ENCODE measurements at regions not wholly inside any gene's neighbourhood (a gene's known extent, or its start where the extent isn't known, plus 50 kb on each side); places are given as distances from the start of the nearest gene placed in this dataset.
"Not testable (repeated sequence)": the region's sequence is repeated elsewhere in the genome, so short reads cannot be mapped to it uniquely, and the experiment has no call there.

GRCh38 chr5:161009817-161010216, 157.8 kb upstream of the ATP10B start:
- no peak for TF ChIP-seq CTCF (IDR thresholded peaks at IDR 0.05; ENCODE audit: extremely low read depth, insufficient read depth, missing control alignments)
- in situ Hi-C loops (cut with MboI; ENCODE audit: low pct_unique_long_range_greater_than_20kb, low sequenced_read_pairs, unreplicated experiment), result no loop called here
- no peak for DNase-seq (ENCODE audit: low spot score)

- in situ Hi-C loops (cut with MboI; ENCODE audit: low pct_unique_long_range_greater_than_20kb, low sequenced_read_pairs, unreplicated experiment), result no loop called here
- TF ChIP-seq CTCF (IDR thresholded peaks at IDR 0.05; ENCODE audit: extremely low read depth, insufficient read depth, missing control alignments), result no peak
- DNase-seq (ENCODE audit: low spot score), result no peak
Observed at GRCh38 chr5:161009194-161009593, 157.2 kb upstream of the ATP10B start.

- no peak for TF ChIP-seq CTCF (IDR thresholded peaks at IDR 0.05; ENCODE audit: extremely low read depth, insufficient read depth, missing control alignments)
- in situ Hi-C loops (cut with MboI; ENCODE audit: low pct_unique_long_range_greater_than_20kb, low sequenced_read_pairs, unreplicated experiment), result no loop called here
- DNase-seq (ENCODE audit: low spot score), result no peak
Observed at GRCh38 chr5:161007879-161008278, 155.9 kb upstream of the ATP10B start.

GRCh38 chr5:161002571-161003074, 150.6 kb upstream of the ATP10B start:
- in situ Hi-C loops (cut with MboI; ENCODE audit: low pct_unique_long_range_greater_than_20kb, low sequenced_read_pairs, unreplicated experiment), result no loop called here
- no peak for TF ChIP-seq CTCF (IDR thresholded peaks at IDR 0.05; ENCODE audit: extremely low read depth, insufficient read depth, missing control alignments)
- DNase-seq (ENCODE audit: low spot score), result no peak

GRCh38 chr5:161001604-161002003, 149.6 kb upstream of the ATP10B start:
- in situ Hi-C loops (cut with MboI; ENCODE audit: low pct_unique_long_range_greater_than_20kb, low sequenced_read_pairs, unreplicated experiment), result no loop called here
- no peak for DNase-seq (ENCODE audit: low spot score)
- no peak for TF ChIP-seq CTCF (IDR thresholded peaks at IDR 0.05; ENCODE audit: extremely low read depth, insufficient read depth, missing control alignments)

GRCh38 chr5:161001142-161001541, 149.1 kb upstream of the ATP10B start:
- in situ Hi-C loops (cut with MboI; ENCODE audit: low pct_unique_long_range_greater_than_20kb, low sequenced_read_pairs, unreplicated experiment); DNase-seq (ENCODE audit: low spot score): not testable (repeated sequence)

- no peak for TF ChIP-seq CTCF (IDR thresholded peaks at IDR 0.05; ENCODE audit: extremely low read depth, insufficient read depth, missing control alignments)
- no peak for DNase-seq (ENCODE audit: low spot score)
- in situ Hi-C loops (cut with MboI; ENCODE audit: low pct_unique_long_range_greater_than_20kb, low sequenced_read_pairs, unreplicated experiment), result no loop called here
Observed at GRCh38 chr5:160991205-160991604, 139.2 kb upstream of the ATP10B start.

Measured in GM13977 (cell line).